ENCODE measurements at regions not wholly inside any gene's neighbourhood (a gene's known extent, or its start where the extent isn't known, plus 50 kb on each side); places are given as distances from the start of the nearest gene placed in this dataset.

- peaks cover 8% of the 10 kb centered on the region for H3K4me1 Mint-ChIP-seq
- H3K4me3 ChIP-seq = no peak overlapping the region
- H3K27ac Mint-ChIP-seq = no peak overlapping the region
- H3K4me2 ChIP-seq = no peak overlapping the region
- H3K27me3 ChIP-seq (ENCODE audit: insufficient read depth) = no peaks in the 10 kb centered on the region
- no peaks in the 10 kb centered on the region for H3K36me3 Mint-ChIP-seq (ENCODE audit: low read depth)
- no peak for DNase-seq (ENCODE audit: low spot score)
- H3K27ac ChIP-seq (ENCODE audit: low read depth) = no peak overlapping the region
- no peak for ATAC-seq
- H3K27me3 Mint-ChIP-seq (ENCODE audit: insufficient read depth, low read depth, poor library complexity) = no peaks in the 10 kb centered on the region
- no peaks in the 10 kb centered on the region for H3K9me2 ChIP-seq (ENCODE audit: insufficient read depth)
- H3K36me3 ChIP-seq (ENCODE audit: insufficient read depth) = no peaks in the 10 kb centered on the region
- peaks cover 8% of the 10 kb centered on the region; the same call in 1 of the 2 replicates for H3K4me1 ChIP-seq (ENCODE audit: insufficient read depth)
- H3K79me2 ChIP-seq (replicated peaks; ENCODE audit: insufficient read depth) = no peaks in the 10 kb centered on the region
- no peak for TF ChIP-seq ZNF462 (CRISPR knock-in tag; IDR thresholded peaks at IDR 0.05)
- TF ChIP-seq JUNB (IDR thresholded peaks at IDR 0.05; ENCODE audit: unreplicated experiment) = no peak
- no peak for TF ChIP-seq ETS1 (IDR thresholded peaks at IDR 0.05)
- TF ChIP-seq EZH2phosphoT487 (IDR thresholded peaks at IDR 0.05; ENCODE audit: unreplicated experiment) = no peak
- no peak for TF ChIP-seq ZNF114 (CRISPR knock-in tag; IDR thresholded peaks at IDR 0.05)
- TF ChIP-seq EZH2 (IDR thresholded peaks at IDR 0.05; ENCODE audit: low read depth, unreplicated experiment) = no peak
- TF ChIP-seq REST (IDR thresholded peaks at IDR 0.05; ENCODE audit: unreplicated experiment) = no peak
- no peak for TF ChIP-seq CTCF (conservative IDR thresholded peaks at IDR 0.05; ENCODE audit: low read depth in 2 of 2)
- no peak for TF ChIP-seq STAT1 (IDR thresholded peaks at IDR 0.05; ENCODE audit: unreplicated experiment)
- TF ChIP-seq ZNF331 (CRISPR knock-in tag; IDR thresholded peaks at IDR 0.05; ENCODE audit: low read depth) = no peak
- no peak for TF ChIP-seq CREB1 (CRISPR knock-in tag; IDR thresholded peaks at IDR 0.05; ENCODE audit: low read depth)
- TF ChIP-seq NANOG (IDR thresholded peaks at IDR 0.05; ENCODE audit: borderline replicate concordance) = no peak
- no peak for TF ChIP-seq POLR2AphosphoS5 (IDR thresholded peaks at IDR 0.05; ENCODE audit: low read depth)
- no peaks in the 10 kb centered on the region for H3F3A ChIP-seq (replicated peaks; ENCODE audit: low read depth)
- no peak overlapping the region for H2AFZ ChIP-seq
- H3K4me3 Mint-ChIP-seq = no peak overlapping the region
- no peaks in the 10 kb centered on the region for H3K9me3 Mint-ChIP-seq
- H4K20me1 ChIP-seq (replicated peaks; ENCODE audit: insufficient read depth) = no peaks in the 10 kb centered on the region
These were observed 1026.9 kb downstream of the LRFN5 start for GRCh38 chr14:42633504-42634095.

Measured in GM23338 (cell line).